Loucy (cell line): ENCODE measurements at regions not wholly inside any gene's neighbourhood (a gene's known extent, or its start where the extent isn't known, plus 50 kb on each side); places are given as distances from the start of the nearest gene placed in this dataset.

Experiments used
- H2AFZ ChIP-seq: fragments of 200-600 bp; sonication (generic); 2 replicates; pipeline ENCODE4 v1.6.0; 2016; ENCODE audit warnings: antibody characterized with exemption, mild to moderate bottlenecking, low read length, moderate library complexity
- H3F3A ChIP-seq: fragments of 200-600 bp; 2 replicates; pipeline ENCODE4 v1.6.0; 2016; ENCODE audit warnings: antibody characterized with exemption, low read depth, mild to moderate bottlenecking
- H3K27me3 ChIP-seq: fragments of 200-600 bp; sonication (generic); 2 replicates; pipeline ENCODE4 v1.6.1; 2014; ENCODE audit warnings: low read length, mild to moderate bottlenecking; ENCODE audit not compliant: insufficient read depth, poor library complexity, severe bottlenecking
- H3K36me3 ChIP-seq: fragments of 200-600 bp; sonication (generic); 2 replicates; pipeline ENCODE4 v1.6.1; 2016; ENCODE audit warnings: low read length; ENCODE audit not compliant: insufficient read depth
- H3K4me1 ChIP-seq: fragments of 200-600 bp; sonication (generic); 2 replicates; pipeline ENCODE4 v1.5.1; 2014; ENCODE audit warnings: low read length, mild to moderate bottlenecking; ENCODE audit not compliant: insufficient read depth, poor library complexity, severe bottlenecking
- H3K4me2 ChIP-seq: fragments of 200-600 bp; sonication (generic); 2 replicates; pipeline ENCODE4 v1.6.0; 2014; ENCODE audit warnings: antibody characterized with exemption, low read length, low read depth, mild to moderate bottlenecking; ENCODE audit not compliant: poor library complexity, severe bottlenecking
- H3K4me3 ChIP-seq: fragments of 200-600 bp; sonication (generic); 2 replicates; pipeline ENCODE4 v1.5.1; 2014; ENCODE audit warnings: low read length, mild to moderate bottlenecking, mixed read lengths; ENCODE audit not compliant: poor library complexity, severe bottlenecking
- H3K79me2 ChIP-seq: fragments of 200-600 bp; sonication (generic); 2 replicates; pipeline ENCODE4 v1.6.1; 2014; ENCODE audit warnings: low read length; ENCODE audit not compliant: insufficient read depth
- H3K9ac ChIP-seq: fragments of 200-600 bp; sonication (generic); 2 replicates; pipeline ENCODE4 v1.6.0; 2014; ENCODE audit warnings: mild to moderate bottlenecking, low read depth, low read length, moderate library complexity; ENCODE audit not compliant: poor library complexity, severe bottlenecking
- H3K9me2 ChIP-seq: fragments of 200-600 bp; sonication (generic); replicated peaks from 2 replicates; pipeline ENCODE4 v1.6.1; 2016; ENCODE audit warnings: low read depth, low read length, mixed read lengths
- H3K9me3 ChIP-seq: fragments of 200-600 bp; sonication (generic); 2 replicates; pipeline ENCODE4 v1.6.1; 2014; ENCODE audit warnings: mild to moderate bottlenecking, antibody characterized with exemption, low read length, low read depth; ENCODE audit not compliant: insufficient read depth
- H4K20me1 ChIP-seq: fragments of 200-600 bp; sonication (generic); 2 replicates; pipeline ENCODE4 v1.6.0; 2014; ENCODE audit warnings: antibody characterized with exemption, low read length, mild to moderate bottlenecking; ENCODE audit not compliant: insufficient read depth, poor library complexity, severe bottlenecking
- CTCF ChIP-seq: fragments of 200-600 bp; sonication (generic); conservative IDR thresholded peaks from 2 replicates; pipeline ENCODE4 v1.5.1; 2014; ENCODE audit warnings: mild to moderate bottlenecking, antibody characterized with exemption, low read length
- EZH2phosphoT487 ChIP-seq: fragments of 200-600 bp; IDR thresholded peaks from 2 replicates; pipeline ENCODE4 v1.6.1; 2018; ENCODE audit warnings: antibody characterized with exemption, mild to moderate bottlenecking, moderate library complexity, borderline replicate concordance

- H3K4me3 ChIP-seq: no peak overlapping the region
- TF ChIP-seq CTCF (no peak), EZH2phosphoT487 (no peak)
- no peaks in the 10 kb centered on the region for H3K79me2 ChIP-seq
- H3K36me3 ChIP-seq: no peaks in the 10 kb centered on the region
- no peaks in the 10 kb centered on the region for H3K9me2 ChIP-seq
- H3K27me3 ChIP-seq: no peaks in the 10 kb centered on the region
- no peak overlapping the region for H2AFZ ChIP-seq
- no peaks in the 10 kb centered on the region for H3K4me1 ChIP-seq
- no peak overlapping the region for H3K9ac ChIP-seq
- peaks cover 14% of the 10 kb centered on the region; the same call in 1 of the 2 replicates for H3K9me3 ChIP-seq
- no peaks in the 10 kb centered on the region for H4K20me1 ChIP-seq
- no peaks in the 10 kb centered on the region for H3F3A ChIP-seq
- H3K4me2 ChIP-seq: no peak overlapping the region
Observed at GRCh38 chr4:1512738-1513660, 106.8 kb upstream of the NKX1-1 start.

- Histone ChIP-seq H3K27me3 (no peaks in the 10 kb centered on the region), H3F3A (no peaks in the 10 kb centered on the region), H3K9me3 (peaks cover 11% of the 10 kb centered on the region; the same call in 1 of the 2 replicates), H3K9ac (no peak overlapping the region), H3K36me3 (no peaks in the 10 kb centered on the region), H3K4me2 (no peak overlapping the region), H2AFZ (no peak overlapping the region), H3K79me2 (no peaks in the 10 kb centered on the region), H3K4me1 (no peaks in the 10 kb centered on the region), H4K20me1 (no peaks in the 10 kb centered on the region), H3K9me2 (no peaks in the 10 kb centered on the region), H3K4me3 (no peak overlapping the region)
- no peak for TF ChIP-seq EZH2phosphoT487
- TF ChIP-seq CTCF: no peak
Observed at GRCh38 chr4:1512051-1512737, 106.0 kb upstream of the NKX1-1 start.

GRCh38 chr4:1511441-1512041 is 105.3 kb upstream of the NKX1-1 start:
- Histone ChIP-seq H3F3A (no peaks in the 10 kb centered on the region), H4K20me1 (no peaks in the 10 kb centered on the region), H3K4me3 (no peak overlapping the region), H3K9me3 (peaks cover 10% of the 10 kb centered on the region; the same call in 1 of the 2 replicates), H2AFZ (no peak overlapping the region), H3K4me2 (no peak overlapping the region), H3K9ac (no peak overlapping the region), H3K9me2 (no peaks in the 10 kb centered on the region), H3K79me2 (no peaks in the 10 kb centered on the region), H3K4me1 (no peaks in the 10 kb centered on the region), H3K36me3 (no peaks in the 10 kb centered on the region), H3K27me3 (no peaks in the 10 kb centered on the region)
- no peak for TF ChIP-seq EZH2phosphoT487
- no peak for TF ChIP-seq CTCF
